ENCODE measurements at regions not wholly inside any gene's neighbourhood (a gene's known extent, or its start where the extent isn't known, plus 50 kb on each side); places are given as distances from the start of the nearest gene placed in this dataset.
"Not testable (repeated sequence)": the region's sequence is repeated elsewhere in the genome, so short reads cannot be mapped to it uniquely, and the experiment has no call there.

DNA sequence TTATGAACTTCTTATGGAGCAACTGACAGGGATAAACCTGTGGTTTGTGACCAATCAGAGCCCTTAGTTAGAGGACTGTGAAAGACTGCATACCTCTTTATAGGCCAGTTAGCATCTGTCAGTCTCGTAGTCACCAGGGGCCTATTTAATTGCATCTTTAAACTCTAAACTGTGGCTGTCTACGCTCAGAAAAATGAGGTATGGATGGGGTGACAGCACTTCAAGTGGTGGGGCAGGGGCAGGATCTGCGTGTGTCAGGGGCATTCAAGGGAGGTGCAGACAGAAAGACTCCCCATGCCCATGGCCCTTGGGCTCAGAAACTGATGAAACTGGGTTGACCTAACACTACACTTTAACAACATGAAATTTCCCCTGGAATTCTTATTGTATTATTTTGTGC is 132.6 kb upstream of the TBCA start:
- DNase-seq, result no peak

DNA sequence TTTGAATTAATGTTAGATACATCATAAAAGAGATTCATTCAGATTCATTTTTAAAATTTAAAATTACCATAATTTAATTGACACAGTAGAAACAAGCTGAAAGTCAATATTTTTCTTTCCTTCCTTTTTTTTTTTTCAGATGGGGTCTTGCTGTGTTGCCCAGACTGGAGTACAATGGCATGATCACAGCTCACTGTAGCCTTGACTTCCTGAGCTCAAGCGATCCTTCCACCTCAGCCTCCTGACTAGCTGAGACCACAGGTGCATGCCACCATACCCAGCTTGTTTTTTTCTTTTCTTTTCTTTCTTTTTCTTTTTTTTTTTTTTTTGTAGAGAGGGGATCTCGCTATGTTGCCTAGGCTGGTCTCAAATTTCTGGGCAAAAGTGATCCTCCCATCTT is 131.6 kb upstream of the TBCA start:
- DNase-seq, result no peak

DNA sequence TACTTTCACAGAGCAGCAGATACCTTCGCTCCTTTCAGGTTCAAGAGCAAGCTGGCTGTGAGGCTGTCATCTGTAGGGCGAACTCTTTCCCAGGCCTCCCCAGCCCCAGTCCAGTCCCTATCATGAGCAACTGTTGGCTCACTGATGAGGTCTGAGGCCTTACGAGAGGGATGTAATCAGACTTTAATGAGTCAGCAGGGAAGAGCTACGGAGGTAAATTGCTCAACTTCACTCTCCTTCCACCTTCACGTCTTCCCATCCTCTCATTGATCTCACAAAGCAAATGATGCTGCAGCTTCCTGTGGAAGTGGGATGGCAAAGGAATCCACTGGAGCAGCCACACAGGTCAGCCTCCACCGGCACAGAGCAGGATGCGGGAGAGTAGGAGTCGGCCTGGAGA is 130.7 kb upstream of the TBCA start:
- DNase-seq, result no peak

DNA sequence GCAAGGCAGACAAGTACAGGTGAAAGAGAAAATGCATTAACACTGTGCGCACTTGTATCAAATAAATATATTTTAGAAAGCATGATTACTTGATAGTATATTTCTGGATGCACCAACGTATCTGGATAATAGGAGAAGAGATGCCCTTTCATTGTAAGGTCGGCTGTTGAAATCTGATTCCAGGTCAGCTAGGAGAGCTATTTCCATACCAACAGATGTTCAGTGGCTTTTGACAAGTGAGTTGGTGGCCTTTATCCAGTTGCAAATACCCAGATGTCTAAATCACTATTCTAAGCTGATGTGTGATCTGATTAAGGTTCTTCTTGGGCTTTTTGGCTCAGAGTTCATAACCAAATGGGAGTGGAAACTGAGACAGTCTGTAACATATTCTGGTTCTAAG is 128.2 kb upstream of the TBCA start:
- no peak for DNase-seq

DNA sequence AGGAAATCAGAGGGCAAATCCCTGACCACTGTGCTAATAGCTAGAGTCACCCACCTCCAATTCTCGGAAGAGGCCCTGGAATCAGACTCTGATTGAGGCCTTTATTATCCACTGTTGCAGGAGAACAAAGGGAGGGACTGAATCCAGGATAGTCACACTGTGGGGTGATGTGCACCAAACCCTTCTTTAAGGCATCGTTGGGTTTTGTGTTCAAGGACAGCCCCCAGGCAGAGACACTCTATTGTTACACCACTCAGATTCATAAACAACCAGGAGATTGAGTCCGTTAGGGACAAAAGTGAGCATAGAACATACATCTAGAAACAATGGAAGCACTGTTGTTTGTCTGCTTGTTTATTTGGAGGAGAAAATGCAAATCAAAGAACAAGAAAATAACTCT is 124.6 kb upstream of the TBCA start:
- no peak for DNase-seq

DNA sequence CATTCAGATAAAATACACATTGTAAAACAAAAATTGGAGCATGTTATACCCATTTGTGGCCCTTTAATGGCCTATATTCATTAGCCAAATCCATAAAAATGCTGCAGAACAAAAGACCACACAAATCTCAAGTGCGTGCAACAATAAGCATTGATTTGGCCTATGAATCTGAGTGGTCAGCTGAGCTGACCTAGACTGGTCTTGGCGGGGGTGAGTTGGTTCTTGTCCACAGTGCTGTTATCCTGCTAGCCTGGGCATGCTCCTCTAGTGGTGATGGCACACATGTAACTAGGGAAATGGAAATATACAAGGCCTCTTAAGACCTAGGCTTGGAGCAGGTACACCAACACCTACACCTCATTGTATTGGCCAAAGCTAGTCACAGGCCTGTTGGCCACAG is 122.2 kb upstream of the TBCA start:
- no peak for DNase-seq

DNA sequence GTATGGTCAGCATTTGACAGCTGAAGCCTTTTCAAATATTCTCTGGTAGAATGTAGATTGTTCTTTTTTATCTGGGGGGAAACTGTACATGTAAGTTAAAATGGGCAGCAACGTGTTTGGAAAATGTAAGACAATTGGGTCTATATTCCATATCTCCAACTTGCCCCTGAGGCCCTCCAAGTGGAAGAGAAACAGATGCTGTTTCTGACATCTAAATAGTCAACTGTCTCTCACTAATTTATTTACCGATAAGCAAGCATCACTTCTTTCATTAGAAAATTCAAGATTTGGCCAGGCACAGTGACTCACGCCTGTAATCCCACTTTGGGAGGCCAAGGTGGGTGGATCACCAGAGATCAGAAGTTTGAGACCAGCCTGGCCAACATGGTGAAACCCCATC is 120.2 kb upstream of the TBCA start:
- DNase-seq, result no peak

DNA sequence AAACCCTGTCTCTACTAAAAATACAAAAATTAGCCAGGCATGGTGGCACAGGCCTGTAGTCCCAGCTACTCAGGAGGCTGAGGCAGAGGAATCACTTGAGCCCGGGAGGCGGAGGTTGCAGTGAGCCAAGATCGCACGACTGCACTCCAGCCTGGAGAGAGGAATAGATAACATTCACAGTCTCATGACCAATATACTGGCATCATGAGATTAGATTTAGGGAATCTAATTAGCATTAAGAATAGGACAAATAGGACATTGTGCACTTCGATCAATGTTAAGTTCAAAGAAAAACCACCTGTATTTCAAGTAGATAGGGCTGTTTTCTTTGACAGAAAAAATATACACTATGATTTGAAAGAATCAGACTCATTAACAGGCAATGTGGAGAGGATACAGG is 118.0 kb upstream of the TBCA start:
- not testable (repeated sequence) for DNase-seq

DNA sequence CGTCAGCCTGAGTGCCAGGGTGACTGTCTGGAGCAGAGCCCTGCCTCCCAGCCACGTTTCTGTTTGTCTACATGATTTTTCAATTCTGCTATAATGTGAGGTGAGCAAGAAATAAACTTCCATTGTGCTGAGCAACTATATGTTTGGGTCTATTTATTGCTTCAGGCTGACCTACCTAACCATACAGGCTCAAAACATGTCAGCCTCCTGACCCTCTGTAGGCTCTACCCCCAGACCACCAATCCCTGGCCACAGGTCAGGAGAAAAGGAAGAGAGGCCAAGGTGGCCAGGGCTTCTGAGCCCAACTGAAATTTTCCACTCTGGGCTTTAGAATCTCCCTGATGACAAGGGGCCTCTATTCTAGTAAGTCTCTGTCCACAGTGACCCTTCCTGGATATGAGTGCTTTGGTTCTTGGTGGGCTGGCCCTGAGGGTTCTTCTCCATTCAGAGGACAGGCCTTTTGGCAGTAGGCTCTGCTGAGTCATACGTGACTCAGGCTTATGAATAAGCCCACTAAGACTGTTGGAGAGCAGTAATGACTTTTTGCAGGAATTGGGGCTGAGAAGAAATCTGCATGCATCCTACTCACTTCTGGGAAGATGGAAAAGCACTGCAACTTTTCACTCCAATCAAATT is 117.2 kb upstream of the TBCA start:
- peak; percentile 92 for DNase-seq

DNA sequence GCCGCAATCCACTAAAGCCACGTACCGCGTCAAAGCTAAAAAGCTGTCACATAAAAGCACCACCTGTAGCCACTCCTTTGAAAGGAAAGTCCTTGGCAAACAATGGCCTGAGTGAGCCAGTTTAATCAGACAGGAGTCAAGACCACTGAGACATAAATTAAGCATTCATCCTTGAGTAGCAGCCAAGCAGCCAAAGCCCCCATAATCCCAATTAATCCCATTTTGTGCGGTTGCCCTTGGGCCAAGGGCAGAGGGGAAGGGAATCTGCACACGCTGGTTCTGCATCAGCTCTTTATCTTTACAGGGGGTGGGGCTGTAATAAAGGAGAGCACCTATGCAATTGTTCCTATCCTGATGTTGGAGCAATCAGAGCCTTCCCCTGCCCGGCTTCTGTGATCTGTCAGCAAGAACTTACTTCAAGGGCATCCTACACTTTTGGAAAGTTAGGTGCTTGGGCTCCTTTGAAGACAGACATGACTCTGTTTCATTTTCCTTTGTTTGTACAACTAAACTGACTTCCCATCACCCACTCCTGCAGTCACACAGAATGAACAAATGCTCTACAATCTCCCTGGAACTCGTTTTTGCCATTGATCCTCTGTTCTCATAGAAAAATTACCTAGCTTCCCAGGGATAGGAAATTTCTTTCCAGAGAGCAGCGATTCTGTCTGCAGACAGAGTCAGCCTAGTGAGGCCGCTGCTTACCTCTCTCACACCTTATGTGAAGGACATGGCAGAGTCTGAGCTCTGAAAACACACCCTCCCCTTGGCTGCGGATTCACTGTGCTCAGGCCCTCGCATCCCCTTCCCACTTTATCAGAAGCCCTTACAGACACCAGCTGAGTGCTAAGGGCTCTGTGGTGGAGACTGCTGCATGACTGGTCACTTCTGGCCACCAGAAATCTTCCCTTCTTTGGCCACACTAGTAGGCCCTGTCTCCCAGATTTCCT is 116.2 kb upstream of the TBCA start:
- no peak for DNase-seq

DNA sequence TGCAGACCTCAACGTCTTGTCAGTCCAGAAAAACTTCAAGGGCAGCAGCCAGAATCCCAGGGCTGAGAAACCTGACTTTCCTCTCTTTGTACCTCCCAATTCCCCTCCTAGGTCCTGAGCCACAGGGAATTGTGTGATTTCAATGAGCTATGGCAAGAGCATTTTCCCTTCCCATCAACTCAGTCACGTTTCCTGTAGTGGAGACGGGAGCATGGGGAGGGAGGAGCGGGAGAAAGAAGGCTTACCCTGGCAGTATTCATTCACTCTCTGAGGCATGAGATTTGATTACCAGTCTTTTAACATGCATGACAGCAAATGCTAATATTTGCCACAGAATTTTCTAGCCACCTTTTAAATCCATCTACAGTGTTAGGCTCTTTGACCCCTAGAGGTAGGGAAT is 109.4 kb upstream of the TBCA start:
- no peak for DNase-seq

DNA sequence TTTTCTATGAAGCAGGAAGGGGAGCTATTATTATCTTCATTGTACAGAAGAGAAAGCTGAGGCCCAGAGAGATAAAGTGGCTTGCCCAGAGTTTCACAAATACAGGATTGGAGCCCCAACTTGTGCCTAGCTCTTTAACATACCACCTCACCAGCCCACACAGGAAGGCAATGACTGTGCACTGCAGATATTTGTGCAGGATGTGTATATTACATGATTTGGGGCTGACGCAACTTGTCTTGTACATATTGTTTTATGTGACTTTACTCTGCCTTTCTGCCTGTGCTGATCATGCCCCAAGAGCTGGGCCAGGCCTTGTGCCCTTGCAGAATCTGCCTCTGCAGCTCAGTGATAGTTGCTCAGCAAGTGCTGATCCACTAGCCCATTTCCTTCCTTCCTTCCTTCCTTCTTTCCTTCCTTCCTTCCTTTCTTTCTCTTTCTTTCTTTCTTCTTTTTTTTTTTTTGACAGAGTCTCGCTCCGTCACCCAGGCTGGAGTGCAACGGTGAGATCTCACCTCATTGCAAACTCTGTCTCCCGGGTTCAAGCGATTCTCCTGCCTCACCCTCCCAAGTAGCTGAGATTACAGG is 106.6 kb upstream of the TBCA start:
- DNase-seq, result no peak

DNA sequence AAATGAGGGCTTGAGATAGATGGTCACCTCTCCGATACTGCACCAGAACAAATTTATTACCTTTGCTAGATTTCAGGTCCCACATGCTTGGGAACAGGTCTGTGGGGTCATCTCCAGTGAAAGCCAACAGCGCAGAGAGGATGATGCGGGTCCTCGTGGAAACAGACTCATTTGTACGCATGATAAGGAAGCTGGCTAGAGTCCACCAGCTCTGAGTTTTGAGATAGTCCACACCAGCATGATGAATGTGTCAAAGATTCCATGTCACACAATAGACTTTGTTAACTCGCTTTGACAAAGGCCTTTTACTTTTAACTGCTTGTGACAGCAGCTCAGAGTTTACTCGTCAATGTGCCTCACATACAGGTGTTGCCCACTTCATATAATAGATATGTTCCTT is 105.4 kb upstream of the TBCA start:
- DNase-seq, result no peak

DNA sequence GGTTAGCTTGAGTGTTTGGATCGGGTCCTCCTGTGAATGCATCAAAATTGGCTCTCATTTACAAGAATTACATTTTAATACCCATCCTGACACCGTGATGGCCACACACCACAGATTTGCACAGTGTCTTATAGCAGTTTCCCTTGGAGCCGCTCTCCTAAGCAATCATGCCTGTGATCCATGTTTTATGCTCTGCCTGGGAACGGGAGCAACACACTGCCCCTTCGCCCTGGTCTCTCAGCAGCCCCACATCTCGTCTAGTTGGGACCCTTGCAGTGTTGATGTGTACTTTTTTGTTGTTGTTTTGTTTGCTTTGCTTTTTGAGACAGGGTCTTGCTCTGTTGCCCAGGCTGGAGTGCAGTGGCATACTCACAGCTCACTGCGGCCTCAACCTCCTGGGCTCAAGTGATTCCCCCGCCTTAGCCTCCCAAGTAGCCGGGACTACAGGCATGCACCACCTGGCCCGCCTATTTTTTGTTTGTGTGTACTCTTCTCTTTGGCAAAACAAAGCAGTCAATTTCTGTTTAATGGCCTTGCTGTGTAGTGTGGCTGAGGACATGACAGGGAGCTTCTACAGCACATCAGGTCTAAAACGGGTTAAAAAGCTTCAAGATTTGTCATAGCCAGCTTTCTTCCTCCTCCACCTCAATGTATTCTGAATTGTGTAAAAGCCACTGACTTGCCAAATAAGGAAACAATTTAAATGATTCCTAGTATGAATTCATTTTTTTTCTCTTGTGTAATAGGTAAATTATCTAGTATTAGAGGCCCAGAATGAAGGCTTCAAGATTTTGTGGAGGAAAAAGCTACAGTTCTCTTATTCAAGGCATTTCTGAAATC is 101.6 kb upstream of the TBCA start:
- DNase-seq, result no peak

DNA sequence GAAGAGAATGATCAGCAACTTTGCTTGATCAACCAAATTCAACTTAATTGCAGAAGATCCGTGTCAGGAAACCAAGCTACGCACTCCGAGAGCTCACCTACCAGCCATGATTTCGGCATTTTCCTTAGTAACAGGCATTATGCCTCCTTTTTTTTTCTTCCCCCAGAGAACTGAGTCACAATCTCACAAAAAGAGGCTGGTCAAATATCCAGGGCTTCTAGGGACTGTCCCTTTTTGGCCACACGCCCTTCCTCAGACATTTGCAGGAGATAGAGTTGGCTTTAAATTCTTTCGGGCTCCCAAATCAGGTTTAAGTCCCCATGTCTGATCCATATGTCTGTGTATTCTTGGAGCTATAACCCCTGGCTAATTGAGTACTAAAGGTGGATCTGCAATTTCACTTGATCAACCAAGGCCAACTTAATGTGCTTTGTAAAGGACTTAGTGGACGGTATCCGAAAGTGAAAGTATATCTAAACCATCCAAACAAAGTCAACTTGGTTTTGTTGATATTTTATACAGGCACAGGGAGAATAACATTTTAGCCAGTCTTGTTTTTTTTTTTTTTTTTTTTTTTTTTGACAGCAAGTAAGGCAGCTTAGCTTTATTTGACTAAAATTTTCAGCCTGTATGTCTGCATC is 100.8 kb upstream of the TBCA start:
- no peak for DNase-seq

DNA sequence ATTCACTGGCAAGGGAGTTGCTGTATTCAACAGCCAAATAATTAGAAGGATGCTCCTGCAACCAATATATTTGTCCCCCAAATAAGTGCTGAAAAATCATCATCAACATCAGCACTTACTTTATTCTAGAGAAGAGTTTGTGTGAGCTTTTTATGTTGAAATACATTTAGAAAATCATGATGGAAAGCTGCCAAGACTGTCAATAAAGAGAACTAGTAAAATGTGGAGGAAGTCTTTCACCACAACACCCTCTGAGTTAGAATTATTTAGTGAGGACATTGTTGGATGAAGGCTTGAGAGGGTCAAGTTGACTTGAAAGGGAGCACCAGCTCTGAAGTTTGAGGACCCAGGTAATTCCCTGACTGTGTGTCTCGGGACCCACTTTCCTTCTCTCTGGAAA is 100.2 kb upstream of the TBCA start:
- no peak for DNase-seq

DNA sequence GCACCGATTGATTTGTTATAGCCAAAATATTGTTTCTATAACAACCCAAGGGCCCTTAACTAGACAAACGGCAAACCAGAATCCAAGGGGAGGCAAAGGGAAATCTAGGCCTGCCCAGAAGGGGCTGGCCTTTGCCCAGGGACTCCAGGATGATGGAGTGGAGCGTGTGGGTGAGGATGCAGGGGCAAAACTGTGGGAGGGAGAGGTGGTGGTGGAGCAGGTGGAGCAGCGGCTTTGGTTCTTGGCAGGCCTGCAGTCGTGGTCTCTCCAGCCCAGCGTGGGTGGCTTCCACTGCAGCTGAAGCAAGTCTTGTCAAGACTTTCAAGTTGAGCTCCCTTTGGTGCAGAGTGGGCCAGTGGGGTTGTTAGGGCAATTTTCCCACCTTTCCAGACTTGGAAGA is 98.6 kb upstream of the TBCA start:
- no peak for DNase-seq

DNA sequence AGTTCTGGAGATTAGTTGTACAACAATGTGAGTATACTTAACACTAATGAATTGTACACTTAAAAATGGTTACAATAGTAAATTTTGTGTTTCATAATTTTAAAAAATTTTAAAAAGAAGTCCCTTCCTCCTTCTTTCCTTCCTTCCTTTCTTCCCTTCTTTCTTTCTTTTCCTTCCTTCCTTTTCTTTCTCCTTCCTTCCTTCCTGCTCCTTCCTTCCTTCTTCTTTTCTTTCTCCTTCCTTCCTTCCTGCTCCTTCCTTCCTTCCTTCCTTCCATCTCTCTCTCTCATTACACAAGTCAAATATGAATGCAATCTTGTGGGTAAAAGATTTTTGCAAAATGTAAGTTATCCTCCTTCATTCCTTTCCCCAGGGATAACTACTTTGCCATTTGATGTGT is 97.1 kb upstream of the TBCA start:
- no peak for DNase-seq

DNA sequence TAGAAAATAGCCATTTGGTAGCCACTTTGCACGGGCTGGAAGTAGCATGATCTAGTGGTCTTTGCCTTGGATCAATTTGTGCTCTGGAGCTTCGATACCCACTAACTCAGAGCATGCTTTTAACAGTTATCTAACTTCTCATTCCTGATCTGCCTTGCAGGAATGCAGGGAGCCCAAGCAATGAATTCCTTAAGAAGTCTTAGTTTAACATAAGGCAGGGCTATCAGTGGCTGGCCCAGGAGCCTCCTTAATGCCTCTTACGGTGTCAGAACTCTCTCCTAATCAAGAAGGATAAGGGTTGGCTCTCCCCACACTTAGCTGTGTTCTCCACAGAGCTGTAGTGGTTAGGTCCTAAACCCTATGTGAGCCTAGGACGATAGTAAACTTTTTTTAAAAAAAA is 95.8 kb upstream of the TBCA start:
- DNase-seq, result no peak

DNA sequence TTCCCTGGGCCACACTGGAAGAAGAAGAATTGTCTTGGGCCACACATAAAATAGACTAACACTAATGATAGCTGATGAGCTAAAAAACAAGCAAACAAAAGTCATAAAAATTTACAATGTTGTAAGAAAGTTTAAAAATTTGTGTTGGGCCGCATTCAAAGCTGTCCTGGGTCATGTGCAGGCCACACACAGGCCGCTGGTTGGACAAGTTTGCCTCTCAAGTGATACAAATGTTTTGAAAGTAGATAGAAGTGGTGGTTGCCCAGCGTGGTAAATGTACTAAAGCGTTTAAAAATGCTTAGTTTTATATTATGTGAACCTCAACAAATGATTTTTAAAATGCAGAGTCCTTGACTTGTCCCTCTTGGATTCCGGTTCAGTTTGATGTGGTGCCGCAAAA is 94.9 kb upstream of the TBCA start:
- DNase-seq, result no peak

DNA sequence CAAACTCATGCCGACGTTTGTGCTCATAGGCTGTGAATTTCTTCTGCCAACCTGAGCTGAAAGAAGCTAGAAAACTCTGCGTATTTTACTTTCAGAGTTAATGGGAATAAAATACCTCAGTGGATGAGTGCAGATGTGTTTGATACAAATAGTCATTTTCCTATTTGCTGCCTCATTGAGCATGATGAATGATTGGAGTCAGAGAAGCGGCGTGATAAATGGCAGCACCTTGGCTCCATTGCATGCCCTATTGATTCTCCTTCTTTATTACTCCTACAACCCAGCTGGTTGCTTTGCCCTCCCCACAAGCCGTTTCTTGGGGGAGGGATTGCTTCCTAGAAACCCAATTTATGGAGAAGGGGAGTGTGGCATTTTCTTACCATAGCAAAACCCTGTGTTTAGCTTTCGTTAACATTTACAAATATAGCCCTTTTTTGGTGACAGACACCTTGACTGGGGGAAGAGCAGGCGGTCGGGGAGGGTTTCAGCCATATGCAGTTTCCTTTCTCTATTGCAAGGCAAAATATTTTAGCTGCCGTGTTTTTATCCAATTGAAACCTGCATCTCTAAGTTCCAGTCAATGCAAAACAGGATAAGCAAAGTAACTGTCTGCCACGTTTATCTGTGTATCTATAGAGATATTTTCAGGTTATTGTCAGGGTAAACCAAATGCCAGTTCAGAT is 93.1 kb upstream of the TBCA start:
- peak; percentile 40 for DNase-seq

DNA sequence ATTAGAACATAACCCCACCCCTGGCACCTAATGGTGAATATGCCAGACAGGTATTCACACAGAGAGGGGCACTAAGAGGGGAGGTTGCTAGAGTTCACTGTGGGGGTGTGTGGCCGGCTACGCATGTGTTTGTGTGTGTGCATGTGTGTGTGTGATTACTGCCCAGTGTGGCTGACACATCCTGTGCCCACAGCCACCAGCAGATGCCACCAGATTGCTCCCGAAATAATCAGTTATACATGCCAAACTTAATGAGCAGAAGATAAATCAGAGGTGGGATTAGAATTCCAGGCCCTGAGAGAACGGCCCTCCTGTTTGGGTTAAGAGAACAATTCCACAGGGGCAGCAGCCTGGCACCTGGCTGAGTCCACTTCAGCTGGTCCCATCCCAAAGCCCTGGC is 91.8 kb upstream of the TBCA start:
- no peak for DNase-seq

Data from kidney glomerular epithelial cell (primary cell).